ENCODE measurements at regions not wholly inside any gene's neighbourhood (a gene's known extent, or its start where the extent isn't known, plus 50 kb on each side); places are given as distances from the start of the nearest gene placed in this dataset.
A peak's percentile ranks its signal among the peaks of the same experiment; 100 is the strongest.

- TF ChIP-seq, protein P1, sequence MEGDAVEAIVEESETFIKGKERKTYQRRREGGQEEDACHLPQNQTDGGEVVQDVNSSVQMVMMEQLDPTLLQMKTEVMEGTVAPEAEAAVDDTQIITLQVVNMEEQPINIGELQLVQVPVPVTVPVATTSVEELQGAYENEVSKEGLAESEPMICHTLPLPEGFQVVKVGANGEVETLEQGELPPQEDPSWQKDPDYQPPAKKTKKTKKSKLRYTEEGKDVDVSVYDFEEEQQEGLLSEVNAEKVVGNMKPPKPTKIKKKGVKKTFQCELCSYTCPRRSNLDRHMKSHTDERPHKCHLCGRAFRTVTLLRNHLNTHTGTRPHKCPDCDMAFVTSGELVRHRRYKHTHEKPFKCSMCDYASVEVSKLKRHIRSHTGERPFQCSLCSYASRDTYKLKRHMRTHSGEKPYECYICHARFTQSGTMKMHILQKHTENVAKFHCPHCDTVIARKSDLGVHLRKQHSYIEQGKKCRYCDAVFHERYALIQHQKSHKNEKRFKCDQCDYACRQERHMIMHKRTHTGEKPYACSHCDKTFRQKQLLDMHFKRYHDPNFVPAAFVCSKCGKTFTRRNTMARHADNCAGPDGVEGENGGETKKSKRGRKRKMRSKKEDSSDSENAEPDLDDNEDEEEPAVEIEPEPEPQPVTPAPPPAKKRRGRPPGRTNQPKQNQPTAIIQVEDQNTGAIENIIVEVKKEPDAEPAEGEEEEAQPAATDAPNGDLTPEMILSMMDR (IDR thresholded peaks at IDR 0.05; ENCODE audit: low read depth, low read length), result no peak
- H3K9me3 ChIP-seq, result no peaks in the 10 kb centered on the region
- H3K4me3 ChIP-seq (ENCODE audit: low read depth, low read length), result no peak overlapping the region
- no peaks in the 10 kb centered on the region for H3K27me3 ChIP-seq
- DNase-seq, result no peak
- H3K4me1 ChIP-seq, result peaks cover 9% of the 10 kb centered on the region
- H3K36me3 ChIP-seq, result no peaks in the 10 kb centered on the region
Observed at GRCh38 chr13:30364876-30365275, 57.4 kb upstream of the UBE2L5 start.

GRCh38 chr13:30366088-30366487, 56.2 kb upstream of the UBE2L5 start:
- no peaks in the 10 kb centered on the region for H3K9me3 ChIP-seq
- DNase-seq, result no peak
- no peak overlapping the region for H3K4me3 ChIP-seq (ENCODE audit: low read depth, low read length)
- H3K36me3 ChIP-seq, result no peaks in the 10 kb centered on the region
- TF ChIP-seq, protein P1 (IDR thresholded peaks at IDR 0.05; ENCODE audit: low read depth, low read length), result no peak
- no peaks in the 10 kb centered on the region for H3K27me3 ChIP-seq
- peaks cover 9% of the 10 kb centered on the region for H3K4me1 ChIP-seq

DNA sequence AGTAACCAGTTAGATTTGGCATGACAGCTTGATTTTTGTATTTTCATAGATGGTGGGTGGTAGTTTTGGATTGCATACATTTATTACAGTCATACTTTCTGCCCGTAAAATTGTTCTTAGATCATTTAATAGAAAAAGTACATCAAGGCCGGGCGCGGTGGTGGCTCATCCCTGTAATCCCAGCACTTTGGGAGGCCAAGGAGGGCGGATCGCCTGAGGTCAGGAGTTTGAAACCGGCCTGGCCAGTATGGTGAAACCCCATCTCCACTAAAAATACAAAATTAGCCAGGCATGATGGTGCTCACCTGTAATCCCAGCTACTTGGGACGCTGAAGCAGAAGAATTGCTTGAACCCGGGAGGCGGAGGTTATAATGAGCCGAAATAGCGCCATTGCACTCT, 55.0 kb upstream of the UBE2L5 start:
- DNase-seq, result no peak
- Histone ChIP-seq H3K9me3 (no peaks in the 10 kb centered on the region), H3K36me3 (no peaks in the 10 kb centered on the region), H3K27me3 (no peaks in the 10 kb centered on the region), H3K4me1 (peaks cover 14% of the 10 kb centered on the region), H3K4me3 (ENCODE audit: low read depth, low read length) (no peak overlapping the region)
- TF ChIP-seq, protein P1 (IDR thresholded peaks at IDR 0.05; ENCODE audit: low read depth, low read length), result no peak

- H3K9me3 ChIP-seq, result no peaks in the 10 kb centered on the region
- H3K4me3 ChIP-seq (ENCODE audit: low read depth, low read length), result no peak overlapping the region
- TF ChIP-seq, protein P1 (IDR thresholded peaks at IDR 0.05; ENCODE audit: low read depth, low read length), result no peak
- peaks cover 6% of the 10 kb centered on the region for H3K4me1 ChIP-seq
- H3K36me3 ChIP-seq, result no peaks in the 10 kb centered on the region
- H3K27me3 ChIP-seq, result no peaks in the 10 kb centered on the region
- DNase-seq, result no peak
Observed at GRCh38 chr13:30370146-30370545, 52.1 kb upstream of the UBE2L5 start.

GRCh38 chr13:30370916-30371521, 51.3 kb upstream of the UBE2L5 start:
- peaks cover 6% of the 10 kb centered on the region for H3K4me1 ChIP-seq
- H3K9me3 ChIP-seq, result no peaks in the 10 kb centered on the region
- TF ChIP-seq, protein P1 (IDR thresholded peaks at IDR 0.05; ENCODE audit: low read depth, low read length), result no peak
- H3K27me3 ChIP-seq, result no peaks in the 10 kb centered on the region
- no peak overlapping the region for H3K4me3 ChIP-seq (ENCODE audit: low read depth, low read length)
- H3K36me3 ChIP-seq, result no peaks in the 10 kb centered on the region
- no peak for DNase-seq

DNA sequence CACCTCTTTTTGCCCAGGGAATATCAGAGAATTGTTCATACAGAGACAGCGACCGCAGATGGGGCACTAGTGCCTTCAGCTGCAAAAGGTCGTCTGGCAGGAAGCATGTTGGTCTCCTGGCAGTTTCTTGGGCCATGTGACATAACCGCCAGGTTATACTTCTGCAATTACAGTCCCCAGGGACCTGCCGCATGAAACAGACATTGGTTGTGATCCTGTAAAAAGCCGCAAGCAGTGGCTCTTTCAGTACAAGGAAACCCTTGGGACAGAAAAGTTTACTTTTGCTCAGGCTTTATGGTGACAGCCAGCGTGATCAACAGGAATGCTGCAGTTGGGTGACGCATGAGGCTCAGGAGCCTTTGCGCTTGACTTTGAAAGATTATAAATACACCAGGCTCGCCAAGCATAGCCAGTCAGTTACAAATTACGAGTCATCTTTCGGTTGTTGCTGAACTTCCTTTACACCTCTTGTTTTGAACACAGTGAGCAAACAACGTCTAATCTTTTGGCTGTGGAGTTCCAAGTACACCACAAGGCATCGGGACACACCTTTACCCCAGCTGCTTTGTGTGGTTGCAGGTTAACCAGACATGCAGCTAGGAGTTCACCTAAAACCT, 50.5 kb upstream of the UBE2L5 start:
- Histone ChIP-seq H3K9me3 (no peaks in the 10 kb centered on the region), H3K27me3 (no peaks in the 10 kb centered on the region), H3K4me1 (peaks cover 6% of the 10 kb centered on the region), H3K4me3 (ENCODE audit: low read depth, low read length) (peak overlapping the region; percentile 31), H3K36me3 (no peaks in the 10 kb centered on the region)
- TF ChIP-seq, protein P1 (IDR thresholded peaks at IDR 0.05; ENCODE audit: low read depth, low read length), result no peak
- DNase-seq, result peak; percentile 86
